HFFc6 (cell line): ENCODE measurements at regions not wholly inside any gene's neighbourhood (a gene's known extent, or its start where the extent isn't known, plus 50 kb on each side); places are given as distances from the start of the nearest gene placed in this dataset.
"Not testable (repeated sequence)": the region's sequence is repeated elsewhere in the genome, so short reads cannot be mapped to it uniquely, and the experiment has no call there.

ENCODE experiments used
- DNase-seq: peaks from one replicate; pipeline ENCODE4 v3.0.0-alpha.2; 2018
- H3K27ac Mint-ChIP-seq: 2 replicates; pipeline ENCODE4 v1.8.0; 2020; ENCODE audit warnings: mild to moderate bottlenecking, mixed read lengths
- H3K27me3 Mint-ChIP-seq: 2 replicates; pipeline ENCODE4 v1.8.0; 2021; ENCODE audit warnings: mild to moderate bottlenecking, moderate library complexity, mixed read lengths; ENCODE audit not compliant: insufficient read depth
- H3K36me3 Mint-ChIP-seq: 2 replicates; pipeline ENCODE4 v1.8.0; 2021; ENCODE audit warnings: low read depth, mixed read lengths
- H3K4me1 Mint-ChIP-seq: 2 replicates; pipeline ENCODE4 v1.8.0; 2020; ENCODE audit warnings: low read depth, mixed read lengths
- H3K4me3 Mint-ChIP-seq: 2 replicates; pipeline ENCODE4 v1.8.0; 2020; ENCODE audit warnings: mild to moderate bottlenecking, moderate library complexity, mixed read lengths
- H3K9me3 Mint-ChIP-seq: 2 replicates; pipeline ENCODE4 v1.8.0; 2020; ENCODE audit warnings: mild to moderate bottlenecking, mixed read lengths
- TF ChIP-seq, protein P1 (sequence below): fragments of 200-600 bp; sonication (generic); IDR thresholded peaks from 2 replicates; pipeline ENCODE4 v1.5.0; 2021; ENCODE audit warnings: antibody characterized with exemption, mild to moderate bottlenecking

GRCh38 chr2:16973586-16974286 is 308.1 kb upstream of the CYRIA start:
- no peak overlapping the region for H3K27ac Mint-ChIP-seq
- H3K36me3 Mint-ChIP-seq, result no peaks in the 10 kb centered on the region
- peaks cover 50% of the 10 kb centered on the region for H3K9me3 Mint-ChIP-seq
- no peak overlapping the region for H3K4me3 Mint-ChIP-seq
- H3K4me1 Mint-ChIP-seq, result no peaks in the 10 kb centered on the region
- TF ChIP-seq, protein P1, sequence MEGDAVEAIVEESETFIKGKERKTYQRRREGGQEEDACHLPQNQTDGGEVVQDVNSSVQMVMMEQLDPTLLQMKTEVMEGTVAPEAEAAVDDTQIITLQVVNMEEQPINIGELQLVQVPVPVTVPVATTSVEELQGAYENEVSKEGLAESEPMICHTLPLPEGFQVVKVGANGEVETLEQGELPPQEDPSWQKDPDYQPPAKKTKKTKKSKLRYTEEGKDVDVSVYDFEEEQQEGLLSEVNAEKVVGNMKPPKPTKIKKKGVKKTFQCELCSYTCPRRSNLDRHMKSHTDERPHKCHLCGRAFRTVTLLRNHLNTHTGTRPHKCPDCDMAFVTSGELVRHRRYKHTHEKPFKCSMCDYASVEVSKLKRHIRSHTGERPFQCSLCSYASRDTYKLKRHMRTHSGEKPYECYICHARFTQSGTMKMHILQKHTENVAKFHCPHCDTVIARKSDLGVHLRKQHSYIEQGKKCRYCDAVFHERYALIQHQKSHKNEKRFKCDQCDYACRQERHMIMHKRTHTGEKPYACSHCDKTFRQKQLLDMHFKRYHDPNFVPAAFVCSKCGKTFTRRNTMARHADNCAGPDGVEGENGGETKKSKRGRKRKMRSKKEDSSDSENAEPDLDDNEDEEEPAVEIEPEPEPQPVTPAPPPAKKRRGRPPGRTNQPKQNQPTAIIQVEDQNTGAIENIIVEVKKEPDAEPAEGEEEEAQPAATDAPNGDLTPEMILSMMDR, result no peak
- no peak for DNase-seq
- H3K27me3 Mint-ChIP-seq, result no peaks in the 10 kb centered on the region; the same call in 1 of the 2 replicates

GRCh38 chr2:16972276-16972675 is 306.6 kb upstream of the CYRIA start:
- DNase-seq, result no peak
- Mint-ChIP-seq H3K4me1 (no peaks in the 10 kb centered on the region), H3K27me3 (no peaks in the 10 kb centered on the region), H3K27ac (no peak overlapping the region), H3K36me3 (no peaks in the 10 kb centered on the region), H3K4me3 (no peak overlapping the region), H3K9me3 (peaks cover 39% of the 10 kb centered on the region)
- TF ChIP-seq, protein P1, result no peak

DNA sequence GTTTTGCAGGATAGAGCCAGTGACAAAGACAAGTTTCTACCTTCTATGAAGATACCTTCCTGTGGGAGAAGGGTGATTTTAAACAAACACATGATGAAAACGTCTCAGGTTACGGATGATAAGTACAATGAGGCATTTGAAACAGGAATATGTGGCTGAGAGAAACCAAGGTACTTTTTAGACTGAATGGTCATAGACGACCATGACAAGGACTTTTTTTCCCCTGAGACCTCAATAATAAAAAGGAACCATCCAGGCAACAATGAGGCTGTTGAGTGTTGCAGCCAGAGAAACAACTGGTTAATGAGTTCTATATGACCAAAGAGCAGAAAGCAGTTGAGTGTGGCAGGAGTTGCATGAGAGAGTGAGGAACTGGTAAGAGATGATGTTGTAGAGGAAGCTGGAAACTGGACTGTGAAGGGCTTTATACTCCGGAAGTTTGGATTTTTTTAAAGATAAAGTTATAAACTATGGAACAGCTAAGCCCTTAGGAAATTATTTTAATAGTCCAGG is 306.1 kb upstream of the CYRIA start:
- Mint-ChIP-seq H3K27ac (no peak overlapping the region), H3K9me3 (peaks cover 39% of the 10 kb centered on the region), H3K4me3 (no peak overlapping the region), H3K36me3 (no peaks in the 10 kb centered on the region), H3K4me1 (no peaks in the 10 kb centered on the region), H3K27me3 (no peaks in the 10 kb centered on the region)
- DNase-seq, result no peak
- TF ChIP-seq, protein P1, result no peak

DNA sequence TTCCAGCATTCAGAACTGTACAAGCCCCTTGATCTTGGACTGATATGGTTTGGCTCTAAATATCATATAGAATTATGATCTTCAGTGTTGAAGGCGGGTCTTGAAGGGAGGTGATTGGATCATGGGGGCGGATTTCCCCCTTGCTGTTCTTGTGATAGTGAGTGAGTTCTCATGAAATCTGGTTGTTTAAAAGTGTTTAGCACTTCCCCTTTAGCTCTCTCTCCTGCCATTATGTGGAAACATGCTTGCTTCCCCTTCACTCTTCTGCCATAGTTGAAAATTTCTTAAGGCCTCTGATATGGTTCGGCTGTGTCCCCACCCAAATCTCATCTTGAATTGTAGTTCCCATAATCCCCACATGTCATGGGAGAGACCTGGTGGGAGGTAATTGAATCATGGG is 305.3 kb upstream of the CYRIA start:
- DNase-seq, H3K36me3 Mint-ChIP-seq, H3K27ac Mint-ChIP-seq, H3K4me3 Mint-ChIP-seq, H3K4me1 Mint-ChIP-seq, H3K27me3 Mint-ChIP-seq: not testable (repeated sequence)
- peaks cover 41% of the 10 kb centered on the region for H3K9me3 Mint-ChIP-seq

GRCh38 chr2:16962505-16962904 is 296.9 kb upstream of the CYRIA start:
- no peak overlapping the region for H3K27ac Mint-ChIP-seq
- no peaks in the 10 kb centered on the region; the same call in 1 of the 2 replicates for H3K27me3 Mint-ChIP-seq
- H3K36me3 Mint-ChIP-seq, result no peaks in the 10 kb centered on the region
- no peaks in the 10 kb centered on the region for H3K4me1 Mint-ChIP-seq
- no peak for DNase-seq
- TF ChIP-seq, protein P1, result no peak
- no peak overlapping the region for H3K4me3 Mint-ChIP-seq
- H3K9me3 Mint-ChIP-seq, result peaks cover 65% of the 10 kb centered on the region

GRCh38 chr2:16960579-16960978 is 294.9 kb upstream of the CYRIA start:
- no peak for DNase-seq
- Mint-ChIP-seq H3K36me3 (no peaks in the 10 kb centered on the region), H3K9me3 (peaks cover 51% of the 10 kb centered on the region), H3K27ac (no peak overlapping the region), H3K27me3 (no peaks in the 10 kb centered on the region; the same call in 1 of the 2 replicates), H3K4me3 (no peak overlapping the region), H3K4me1 (no peaks in the 10 kb centered on the region)
- TF ChIP-seq, protein P1, result no peak
